Peyer's patch (tissue), 4 donors: ENCODE measurements at regions not wholly inside any gene's neighbourhood (a gene's known extent, or its start where the extent isn't known, plus 50 kb on each side); places are given as distances from the start of the nearest gene placed in this dataset.

ENCODE experiments used
- DNase-seq, 3 donors: peaks; one replicate each; pipeline ENCODE4 v3.0.0-alpha.2; 2017 to 2019
- H3K27ac ChIP-seq, 4 donors: fragments of 200-600 bp; sonication (generic); one replicate each; pipeline ENCODE4 v1.5.1; 2016 to 2019
- H3K27me3 ChIP-seq, 2 donors: fragments of 200-600 bp; sonication (generic); one replicate each; pipeline ENCODE4 v1.5.1; 2019
- H3K36me3 ChIP-seq, 3 donors: fragments of 200-600 bp; sonication (generic); one replicate each; pipeline ENCODE4 v1.5.1; 2016 to 2019
- H3K4me1 ChIP-seq, 4 donors: fragments of 200-600 bp; sonication (generic); one replicate each; pipeline ENCODE4 v1.5.1; 2016 to 2019
- H3K4me3 ChIP-seq, 4 donors: fragments of 200-600 bp; sonication (generic); 1 replicate in 3 of 4; 2 replicates in 1 of 4; pipeline ENCODE4 v1.5.1; 2016 to 2019; ENCODE audit warnings: mild to moderate bottlenecking in 1 of 4
- H3K9me3 ChIP-seq, 4 donors: fragments of 200-600 bp; sonication (generic); one replicate each; pipeline ENCODE4 v1.5.1; 2016 to 2019; ENCODE audit warnings: mild to moderate bottlenecking in 1 of 4
- POLR2A ChIP-seq, 2 donors: fragments of 450-650 bp; IDR thresholded peaks; one replicate each; pipeline ENCODE4 v1.5.1; 2017; ENCODE audit warnings: antibody characterized with exemption in 2 of 2, mild to moderate bottlenecking in 2 of 2, moderate library complexity in 2 of 2
- TF ChIP-seq, protein P1 (sequence below), 6 experiments: fragments of 450-650 bp in 4 of 6; fragments of 200-600 bp in 2 of 6; sonication (generic) in 1 of 6; IDR thresholded peaks; one replicate each; pipeline ENCODE4 v1.5.1; 2017 to 2019; ENCODE audit warnings: antibody characterized with exemption in 6 of 6, mild to moderate bottlenecking in 3 of 6, moderate library complexity in 1 of 6

DNA sequence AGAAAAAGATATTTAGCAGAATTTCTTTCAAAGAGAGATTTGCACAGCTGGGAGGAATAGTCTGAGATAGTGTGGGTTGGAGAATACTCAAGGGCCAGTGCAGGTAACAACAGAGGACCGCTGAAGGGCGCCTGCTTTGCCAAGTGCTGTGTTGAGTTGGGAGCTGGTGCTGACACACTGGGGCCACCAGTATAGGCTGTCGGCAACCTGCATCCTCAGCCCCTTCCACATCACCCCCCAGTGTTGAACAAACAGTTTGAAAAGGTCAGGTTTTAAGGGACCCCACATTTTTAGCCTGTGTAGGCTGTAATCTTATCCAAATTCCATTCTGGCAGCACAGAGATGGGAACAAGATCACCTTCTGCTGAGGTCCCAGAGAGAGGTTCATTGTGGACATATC is 96.6 kb downstream of the ABHD5 start:
- Histone ChIP-seq H3K4me1 (no peaks in the 10 kb centered on the region), H3K9me3 (no peaks in the 10 kb centered on the region), H3K36me3 (no peaks in the 10 kb centered on the region), H3K4me3 (no peak overlapping the region), H3K27ac (no peak overlapping the region), H3K27me3 (no peaks in the 10 kb centered on the region)
- no peak for DNase-seq
- TF ChIP-seq, protein P1, sequence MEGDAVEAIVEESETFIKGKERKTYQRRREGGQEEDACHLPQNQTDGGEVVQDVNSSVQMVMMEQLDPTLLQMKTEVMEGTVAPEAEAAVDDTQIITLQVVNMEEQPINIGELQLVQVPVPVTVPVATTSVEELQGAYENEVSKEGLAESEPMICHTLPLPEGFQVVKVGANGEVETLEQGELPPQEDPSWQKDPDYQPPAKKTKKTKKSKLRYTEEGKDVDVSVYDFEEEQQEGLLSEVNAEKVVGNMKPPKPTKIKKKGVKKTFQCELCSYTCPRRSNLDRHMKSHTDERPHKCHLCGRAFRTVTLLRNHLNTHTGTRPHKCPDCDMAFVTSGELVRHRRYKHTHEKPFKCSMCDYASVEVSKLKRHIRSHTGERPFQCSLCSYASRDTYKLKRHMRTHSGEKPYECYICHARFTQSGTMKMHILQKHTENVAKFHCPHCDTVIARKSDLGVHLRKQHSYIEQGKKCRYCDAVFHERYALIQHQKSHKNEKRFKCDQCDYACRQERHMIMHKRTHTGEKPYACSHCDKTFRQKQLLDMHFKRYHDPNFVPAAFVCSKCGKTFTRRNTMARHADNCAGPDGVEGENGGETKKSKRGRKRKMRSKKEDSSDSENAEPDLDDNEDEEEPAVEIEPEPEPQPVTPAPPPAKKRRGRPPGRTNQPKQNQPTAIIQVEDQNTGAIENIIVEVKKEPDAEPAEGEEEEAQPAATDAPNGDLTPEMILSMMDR (IDR thresholded peaks at IDR 0.05): no peak
- TF ChIP-seq POLR2A (IDR thresholded peaks at IDR 0.05): no peak

GRCh38 chr3:43789028-43789427 is 98.3 kb downstream of the ABHD5 start:
- TF ChIP-seq POLR2A (IDR thresholded peaks at IDR 0.05): no peak
- no peaks in the 10 kb centered on the region for H3K36me3 ChIP-seq
- H3K27ac ChIP-seq: no peak overlapping the region
- H3K9me3 ChIP-seq: no peaks in the 10 kb centered on the region
- DNase-seq: no peak
- H3K4me1 ChIP-seq: no peaks in the 10 kb centered on the region
- no peak overlapping the region for H3K4me3 ChIP-seq
- no peaks in the 10 kb centered on the region for H3K27me3 ChIP-seq

DNA sequence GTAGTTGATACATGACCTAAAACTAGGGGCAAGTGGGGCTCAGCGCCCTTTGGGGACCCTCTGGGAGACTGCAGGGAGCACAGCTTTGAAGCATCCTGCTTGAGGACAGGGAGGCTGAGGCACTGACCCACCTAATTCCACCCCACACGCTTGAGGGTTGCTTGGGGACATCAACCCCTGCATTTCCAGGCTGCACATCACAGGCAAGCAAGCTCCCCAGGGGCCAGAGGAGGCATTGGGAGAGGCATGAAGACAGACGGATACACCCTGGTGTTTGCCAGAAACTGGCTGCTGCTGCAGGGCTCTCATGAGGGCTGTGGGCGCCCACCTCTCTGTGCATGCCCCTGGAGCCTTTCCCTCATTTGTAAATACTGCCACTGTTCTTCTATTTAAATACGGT is 99.3 kb downstream of the ABHD5 start:
- H3K36me3 ChIP-seq: no peaks in the 10 kb centered on the region
- no peaks in the 10 kb centered on the region for H3K9me3 ChIP-seq
- no peak overlapping the region for H3K27ac ChIP-seq
- DNase-seq: no peak
- H3K4me3 ChIP-seq: no peak overlapping the region
- TF ChIP-seq POLR2A (IDR thresholded peaks at IDR 0.05): no peak
- TF ChIP-seq, protein P1 (IDR thresholded peaks at IDR 0.05): no peak
- no peaks in the 10 kb centered on the region for H3K27me3 ChIP-seq
- H3K4me1 ChIP-seq: no peaks in the 10 kb centered on the region

DNA sequence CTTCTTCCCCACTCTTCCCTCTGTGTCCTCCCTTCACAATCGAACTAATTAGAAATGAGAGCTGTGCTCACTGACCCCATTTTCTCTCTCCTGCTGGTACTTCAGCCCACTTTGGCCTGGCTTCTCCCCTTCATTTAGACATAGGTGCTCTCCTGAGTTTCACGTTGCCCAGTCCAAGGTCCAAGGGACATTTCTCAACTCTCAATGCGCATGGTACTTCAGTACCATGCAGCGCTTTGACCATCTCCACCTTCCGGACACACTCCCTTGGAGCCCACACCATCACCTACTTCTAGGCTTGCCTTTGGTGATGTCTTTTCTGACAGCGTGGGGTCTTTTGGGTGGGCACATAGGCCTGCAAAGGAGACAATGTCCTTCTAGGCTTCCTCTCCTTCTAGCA is 99.7 kb downstream of the ABHD5 start:
- Histone ChIP-seq H3K27me3 (no peaks in the 10 kb centered on the region), H3K27ac (no peak overlapping the region), H3K4me3 (no peak overlapping the region), H3K9me3 (no peaks in the 10 kb centered on the region), H3K36me3 (no peaks in the 10 kb centered on the region), H3K4me1 (no peaks in the 10 kb centered on the region)
- no peak for DNase-seq
- TF ChIP-seq, protein P1 (IDR thresholded peaks at IDR 0.05): no peak
- TF ChIP-seq POLR2A (IDR thresholded peaks at IDR 0.05): no peak

DNA sequence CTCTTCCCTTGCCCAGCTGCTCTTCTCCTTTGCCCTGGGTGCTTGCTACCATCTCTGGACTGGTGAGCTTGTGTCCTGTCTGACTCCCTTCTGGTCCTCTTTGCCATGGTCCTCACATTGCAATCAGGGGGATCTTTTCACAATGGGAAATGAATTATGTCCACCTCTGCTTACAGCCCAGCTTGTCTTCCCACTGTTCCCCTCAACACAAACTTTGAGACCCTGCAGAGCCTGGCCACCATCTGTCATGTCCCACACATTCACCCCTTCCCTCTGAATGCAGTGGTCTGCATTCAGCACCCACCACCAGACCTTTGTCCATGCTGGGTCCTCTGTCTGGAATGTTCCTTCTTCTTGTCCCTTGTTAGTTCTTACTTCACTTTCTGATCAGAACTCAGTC is 100.5 kb downstream of the ABHD5 start:
- no peak for TF ChIP-seq POLR2A (IDR thresholded peaks at IDR 0.05)
- TF ChIP-seq, protein P1 (IDR thresholded peaks at IDR 0.05): no peak
- H3K4me3 ChIP-seq: no peak overlapping the region
- DNase-seq: no peak

GRCh38 chr3:43792904-43793303 is 102.2 kb downstream of the ABHD5 start:
- Histone ChIP-seq H3K27me3 (no peaks in the 10 kb centered on the region), H3K9me3 (no peaks in the 10 kb centered on the region), H3K36me3 (no peaks in the 10 kb centered on the region), H3K4me1 (no peaks in the 10 kb centered on the region), H3K4me3 (no peak overlapping the region), H3K27ac (no peak overlapping the region)
- DNase-seq: no peak
- TF ChIP-seq, protein P1 (IDR thresholded peaks at IDR 0.05): no peak
- TF ChIP-seq POLR2A (IDR thresholded peaks at IDR 0.05): no peak

More for the DNA sequence above, 100.5 kb downstream of the ABHD5 start:
- Histone ChIP-seq H3K27ac (no peak overlapping the region), H3K9me3 (no peaks in the 10 kb centered on the region), H3K4me1 (no peaks in the 10 kb centered on the region), H3K36me3 (no peaks in the 10 kb centered on the region), H3K27me3 (no peaks in the 10 kb centered on the region)
